Neural progenitor cell (in vitro differentiated cells): ENCODE measurements at regions not wholly inside any gene's neighbourhood (a gene's known extent, or its start where the extent isn't known, plus 50 kb on each side); places are given as distances from the start of the nearest gene placed in this dataset.

Source experiments
- CTCF ChIP-seq: fragments of 200-600 bp; sonication (generic); IDR thresholded peaks from 2 replicates; pipeline ENCODE4 v1.5.1; 2017; ENCODE audit warnings: antibody characterized with exemption, mild to moderate bottlenecking
- EZH2 ChIP-seq: fragments of 200-600 bp; sonication (generic); IDR thresholded peaks from 2 replicates; pipeline ENCODE4 v1.6.1; 2017; ENCODE audit warnings: antibody characterized with exemption, mild to moderate bottlenecking, moderate library complexity

DNA sequence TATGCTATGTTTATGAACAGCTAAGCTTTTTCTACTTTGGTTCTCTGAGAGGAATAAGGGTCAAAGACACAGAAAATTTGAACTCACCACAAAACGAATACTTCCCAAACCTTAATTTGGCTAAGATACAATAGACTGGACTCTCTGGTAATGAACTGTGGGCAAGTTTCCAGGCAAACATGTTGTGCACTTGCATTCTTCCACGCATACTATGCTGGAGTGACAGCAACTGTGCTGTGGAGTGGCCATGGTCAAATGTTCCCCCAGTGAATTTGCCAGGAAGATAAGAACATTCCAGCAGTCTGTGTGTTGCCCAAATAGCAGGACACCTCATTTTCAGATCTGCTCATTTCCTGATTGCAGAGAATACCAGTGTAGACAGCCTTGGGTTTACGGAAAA is 275.3 kb upstream of the IL12B start:
- no peak for TF ChIP-seq CTCF
- TF ChIP-seq EZH2: no peak
